ENCODE measurements at regions not wholly inside any gene's neighbourhood (a gene's known extent, or its start where the extent isn't known, plus 50 kb on each side); places are given as distances from the start of the nearest gene placed in this dataset.

- no peak overlapping the region for H3K4me3 ChIP-seq (ENCODE audit: low read depth, low read length)
- no peak for DNase-seq (ENCODE audit: low read depth)
- TF ChIP-seq CTCF (conservative IDR thresholded peaks at IDR 0.05; ENCODE audit: low read depth, low read length), result no peak
These were observed 810.2 kb downstream of the UQCRFS1 start for GRCh38 chr19:28402701-28403290.

- no peak for TF ChIP-seq CTCF (conservative IDR thresholded peaks at IDR 0.05; ENCODE audit: low read depth, low read length)
- DNase-seq (ENCODE audit: low read depth), result no peak
- no peak overlapping the region for H3K4me3 ChIP-seq (ENCODE audit: low read depth, low read length)
These were observed 811.1 kb downstream of the UQCRFS1 start for GRCh38 chr19:28401739-28402424.

GRCh38 chr19:28400953-28401671 is 811.8 kb downstream of the UQCRFS1 start:
- DNase-seq (ENCODE audit: low read depth), result no peak

GRCh38 chr19:28399187-28399586 is 813.8 kb downstream of the UQCRFS1 start:
- DNase-seq (ENCODE audit: low read depth), result no peak
- TF ChIP-seq CTCF (conservative IDR thresholded peaks at IDR 0.05; ENCODE audit: low read depth, low read length), result no peak

More at GRCh38 chr19:28400953-28401671, 811.8 kb downstream of the UQCRFS1 start:
- no peak for TF ChIP-seq CTCF (conservative IDR thresholded peaks at IDR 0.05; ENCODE audit: low read depth, low read length)
- no peak overlapping the region for H3K4me3 ChIP-seq (ENCODE audit: low read depth, low read length)

GRCh38 chr19:28397800-28398199 is 815.2 kb downstream of the UQCRFS1 start:
- DNase-seq (ENCODE audit: low read depth), result no peak
- H3K4me3 ChIP-seq (ENCODE audit: low read depth, low read length), result no peak overlapping the region
- no peak for TF ChIP-seq CTCF (conservative IDR thresholded peaks at IDR 0.05; ENCODE audit: low read depth, low read length)

More at GRCh38 chr19:28399187-28399586, 813.8 kb downstream of the UQCRFS1 start:
- H3K4me3 ChIP-seq (ENCODE audit: low read depth, low read length), result no peak overlapping the region

GRCh38 chr19:28397306-28397705 is 815.6 kb downstream of the UQCRFS1 start:
- DNase-seq (ENCODE audit: low read depth), result no peak
- no peak for TF ChIP-seq CTCF (conservative IDR thresholded peaks at IDR 0.05; ENCODE audit: low read depth, low read length)
- H3K4me3 ChIP-seq (ENCODE audit: low read depth, low read length), result no peak overlapping the region

Data from choroid plexus epithelial cell (primary cell).